Adipocyte (in vitro differentiated cells): ENCODE measurements at regions not wholly inside any gene's neighbourhood (a gene's known extent, or its start where the extent isn't known, plus 50 kb on each side); places are given as distances from the start of the nearest gene placed in this dataset.

Experiments
- DNase-seq: peaks from one replicate; pipeline ENCODE4 v3.0.0-alpha.2; 2015; ENCODE audit warnings: low read depth
- H3K27me3 ChIP-seq: replicated peaks from 2 replicates; pipeline ENCODE4 v1.7.0; 2013; ENCODE audit warnings: mild to moderate bottlenecking, low read length, moderate library complexity; ENCODE audit not compliant: control insufficient read depth, insufficient read depth
- H3K36me3 ChIP-seq: 2 replicates; pipeline ENCODE4 v1.7.0; 2013; ENCODE audit warnings: low read length, mild to moderate bottlenecking, moderate library complexity; ENCODE audit not compliant: control insufficient read depth, insufficient read depth, severe bottlenecking
- H3K4me1 ChIP-seq: 2 replicates; pipeline ENCODE4 v1.7.0; 2013; ENCODE audit warnings: mild to moderate bottlenecking, low read length, moderate library complexity; ENCODE audit not compliant: control insufficient read depth, insufficient read depth
- H3K4me3 ChIP-seq: 2 replicates; pipeline ENCODE4 v1.7.0; 2013; ENCODE audit warnings: mild to moderate bottlenecking, low read length, moderate library complexity
- H3K9ac ChIP-seq: 2 replicates; pipeline ENCODE4 v1.7.0; 2013; ENCODE audit warnings: mild to moderate bottlenecking, low read length, moderate library complexity
- H3K9me3 ChIP-seq: 2 replicates; pipeline ENCODE4 v1.7.0; 2013; ENCODE audit warnings: mild to moderate bottlenecking, low read length, moderate library complexity; ENCODE audit not compliant: control insufficient read depth

DNA sequence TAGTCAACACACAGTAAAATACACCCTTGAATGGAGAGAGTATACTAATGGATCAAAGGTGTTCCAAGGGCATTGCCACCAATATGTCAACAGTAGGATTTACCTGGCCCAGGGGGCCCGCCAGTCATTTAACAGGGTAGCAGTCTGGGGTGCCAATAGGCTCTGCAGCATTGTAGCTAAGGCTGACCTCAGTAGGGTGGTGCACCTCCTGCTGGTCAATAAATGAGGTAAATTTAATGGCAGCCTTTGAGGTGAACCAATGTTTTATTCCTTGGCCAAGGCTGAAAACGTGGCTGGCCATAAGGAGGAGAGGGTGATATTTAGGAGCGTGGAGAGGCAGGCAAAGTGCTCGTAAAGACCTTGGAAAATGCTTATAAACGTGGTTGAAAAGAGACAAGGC lies 147.2 kb downstream of the RPS12 start:
- Histone ChIP-seq H3K4me1 (peaks cover 11% of the 10 kb centered on the region), H3K27me3 (peaks cover 14% of the 10 kb centered on the region), H3K4me3 (no peak overlapping the region), H3K36me3 (no peaks in the 10 kb centered on the region), H3K9ac (no peak overlapping the region), H3K9me3 (no peaks in the 10 kb centered on the region)
- no peak for DNase-seq

DNA sequence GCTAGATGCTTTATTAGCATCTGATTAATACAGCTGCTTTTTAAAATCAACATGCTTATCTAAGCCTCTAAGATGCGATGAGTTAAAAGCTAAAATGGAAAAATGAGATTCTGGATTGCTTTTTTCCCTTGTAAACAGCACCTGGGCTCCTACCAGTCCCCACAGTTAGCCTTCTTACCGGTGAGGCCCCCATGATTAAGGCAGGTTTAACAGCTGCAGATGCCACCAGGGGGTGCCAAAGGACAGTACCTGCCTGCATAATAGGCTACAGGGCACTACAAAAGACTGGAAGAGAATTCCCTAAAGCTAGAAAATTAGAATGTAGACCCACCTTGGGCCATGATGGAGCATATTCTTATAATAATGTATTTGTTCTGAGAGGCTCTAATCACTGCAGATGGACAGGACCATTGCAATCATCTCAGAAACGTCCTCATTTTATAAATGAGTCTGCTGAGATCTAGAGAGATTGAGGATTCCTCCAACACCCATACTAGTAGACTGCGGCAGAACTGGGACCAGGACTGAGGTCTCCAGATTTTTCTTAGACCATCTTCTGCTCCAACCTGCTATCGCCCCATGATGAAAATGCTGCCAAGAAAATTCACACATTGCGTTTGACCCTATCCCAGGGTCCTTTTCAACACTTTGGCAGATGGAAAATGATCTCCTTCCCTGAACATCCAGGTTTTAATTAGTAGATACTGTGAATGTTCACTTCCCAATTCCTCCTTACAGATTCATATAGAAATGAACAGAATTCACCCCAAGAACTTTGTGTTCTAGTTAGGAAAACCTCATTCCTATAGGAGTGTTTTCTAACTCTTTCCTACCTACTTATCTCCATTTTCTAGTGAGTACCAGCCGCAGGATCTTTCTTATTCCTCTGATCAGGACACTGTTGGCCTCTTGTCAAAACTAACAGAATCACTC lies 148.8 kb downstream of the RPS12 start:
- peaks cover 11% of the 10 kb centered on the region for H3K4me1 ChIP-seq
- peaks cover 8% of the 10 kb centered on the region for H3K27me3 ChIP-seq
- no peaks in the 10 kb centered on the region for H3K9me3 ChIP-seq
- peak; percentile 75 for DNase-seq
- no peak overlapping the region for H3K4me3 ChIP-seq
- no peaks in the 10 kb centered on the region for H3K36me3 ChIP-seq
- H3K9ac ChIP-seq: no peak overlapping the region

DNA sequence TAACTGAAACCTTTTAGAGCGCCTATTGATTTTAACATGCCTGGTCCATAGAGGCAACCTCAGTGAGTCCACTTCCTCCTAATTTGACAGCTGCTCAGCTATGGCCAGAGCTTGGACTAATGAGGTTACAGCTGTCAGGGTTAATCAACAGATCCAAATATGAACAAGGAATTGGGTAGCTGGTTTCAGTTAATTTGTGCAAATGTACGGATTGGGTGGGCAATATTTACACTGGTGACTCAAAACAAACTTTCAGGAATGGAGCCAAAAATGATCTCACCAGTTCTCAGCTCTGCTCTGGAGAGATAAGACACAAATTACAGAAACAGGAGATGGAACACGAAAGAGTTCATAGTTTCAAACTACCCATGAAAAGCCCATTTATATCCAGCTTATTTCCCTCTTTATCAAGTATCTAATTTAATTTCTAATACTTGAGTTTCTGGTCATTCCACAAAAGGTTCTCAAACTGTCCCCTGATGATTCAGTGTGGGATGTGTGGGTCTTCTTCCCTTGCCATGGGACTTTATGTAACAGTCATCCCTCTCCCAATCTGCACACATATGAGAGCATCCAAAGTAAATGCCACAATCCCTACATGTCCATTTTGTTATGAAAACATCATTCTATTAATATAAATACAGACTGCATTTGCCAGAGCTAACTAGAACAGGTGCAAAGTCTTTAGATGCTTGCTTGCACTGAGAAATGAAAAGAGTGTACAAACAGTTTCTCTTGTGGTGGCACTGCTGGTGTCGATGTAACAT lies 149.9 kb downstream of the RPS12 start:
- Histone ChIP-seq H3K4me1 (peaks cover 11% of the 10 kb centered on the region), H3K9me3 (no peaks in the 10 kb centered on the region), H3K36me3 (no peaks in the 10 kb centered on the region), H3K4me3 (no peak overlapping the region), H3K27me3 (peaks cover 8% of the 10 kb centered on the region), H3K9ac (no peak overlapping the region)
- peak; percentile 54 for DNase-seq

DNA sequence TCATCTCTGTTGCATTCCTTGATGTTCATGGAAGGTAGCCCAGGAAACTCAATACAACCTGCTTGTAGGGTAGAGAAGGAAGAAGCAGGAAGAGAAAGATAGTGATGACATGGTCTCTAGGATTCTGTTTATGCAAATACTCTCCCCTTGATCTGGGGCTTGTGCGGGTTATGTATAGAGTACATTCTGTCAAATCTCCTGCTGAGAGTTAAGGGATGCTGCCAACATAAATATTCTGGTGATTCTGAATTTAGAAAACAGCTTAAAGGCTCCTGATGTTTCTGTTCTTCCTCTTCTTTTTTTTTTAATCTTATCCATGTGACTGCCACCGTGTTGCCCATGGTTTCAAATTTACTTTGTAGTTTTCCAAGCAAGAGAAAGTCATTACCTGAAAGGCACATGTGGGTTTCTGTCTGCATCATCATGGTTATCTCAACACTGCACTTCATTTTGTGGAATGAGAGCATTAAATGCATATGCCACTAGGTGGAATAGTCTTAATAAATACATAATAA lies 150.6 kb downstream of the RPS12 start:
- H3K9me3 ChIP-seq: no peaks in the 10 kb centered on the region
- H3K4me1 ChIP-seq: peaks cover 11% of the 10 kb centered on the region
- DNase-seq: peak; percentile 17
- H3K36me3 ChIP-seq: no peaks in the 10 kb centered on the region
- no peak overlapping the region for H3K4me3 ChIP-seq
- H3K27me3 ChIP-seq: peaks cover 7% of the 10 kb centered on the region
- H3K9ac ChIP-seq: no peak overlapping the region

DNA sequence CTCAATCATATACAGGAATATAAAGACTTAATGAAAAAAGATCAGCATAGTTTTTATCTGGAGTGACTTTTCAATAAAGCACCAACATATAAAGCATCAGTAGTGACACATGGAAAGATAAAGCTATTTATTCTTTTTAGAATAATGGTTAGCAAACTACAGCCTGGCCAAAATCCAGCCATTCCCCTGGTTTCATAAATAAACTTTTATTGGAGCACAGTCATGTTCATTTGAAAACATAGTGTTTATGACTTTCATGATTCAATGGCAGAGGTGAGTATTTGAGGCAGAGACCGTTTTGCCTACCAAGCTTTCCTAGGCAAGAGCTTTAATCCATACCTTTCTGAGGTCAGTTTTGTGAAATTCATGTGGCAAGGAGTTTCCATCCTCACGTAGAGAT lies 153.5 kb downstream of the RPS12 start:
- Histone ChIP-seq H3K4me1 (no peaks in the 10 kb centered on the region), H3K9ac (no peak overlapping the region), H3K27me3 (peaks cover 8% of the 10 kb centered on the region), H3K36me3 (no peaks in the 10 kb centered on the region), H3K9me3 (no peaks in the 10 kb centered on the region), H3K4me3 (no peak overlapping the region)
- no peak for DNase-seq

DNA sequence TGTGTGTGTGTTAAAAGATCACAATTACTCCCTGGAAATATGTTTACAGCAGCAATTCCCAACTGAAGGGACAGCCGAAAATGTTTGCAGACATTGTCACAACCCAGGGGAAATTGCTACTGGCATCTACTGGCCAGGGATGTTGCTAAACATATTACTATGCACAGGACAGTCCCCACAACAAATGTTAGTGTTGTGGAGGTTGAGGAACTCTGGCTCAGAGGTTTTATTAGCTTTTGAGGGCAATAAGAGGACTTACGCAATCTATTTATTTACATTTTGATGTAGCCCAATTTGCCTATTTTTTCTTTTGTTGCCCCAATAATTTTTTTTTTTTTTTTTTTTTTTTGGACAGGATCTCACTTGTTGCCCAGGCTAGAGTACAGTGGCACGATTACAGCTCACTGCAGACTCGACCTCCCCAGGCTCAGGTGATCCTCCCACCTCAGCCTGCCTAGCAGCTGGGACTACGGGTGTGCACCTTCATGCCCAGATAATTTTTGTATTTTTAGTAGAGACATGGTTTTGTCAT lies 154.1 kb downstream of the RPS12 start:
- H3K27me3 ChIP-seq: peaks cover 8% of the 10 kb centered on the region
- H3K36me3 ChIP-seq: no peaks in the 10 kb centered on the region
- H3K9ac ChIP-seq: no peak overlapping the region
- H3K9me3 ChIP-seq: no peaks in the 10 kb centered on the region
- no peak overlapping the region for H3K4me3 ChIP-seq
- no peak for DNase-seq
- H3K4me1 ChIP-seq: no peaks in the 10 kb centered on the region

DNA sequence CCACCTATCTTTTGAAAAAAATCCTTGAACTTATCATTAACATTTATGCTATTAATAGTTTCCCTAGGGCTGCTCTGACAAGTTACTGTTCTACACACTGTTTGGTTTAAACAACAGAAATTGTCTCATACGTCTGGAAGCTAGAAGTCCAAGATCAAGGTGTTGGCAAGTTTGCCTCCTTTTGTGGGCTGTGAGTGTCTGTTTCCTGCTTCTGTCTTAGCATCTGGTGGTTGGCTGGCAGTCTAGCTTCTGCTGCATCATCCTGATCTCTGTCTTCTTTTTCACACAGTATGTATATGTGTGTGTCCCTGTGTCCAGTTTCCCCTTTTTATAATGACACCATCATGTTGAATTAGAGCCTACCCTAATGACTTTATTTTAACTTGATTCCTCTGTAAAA lies 154.8 kb downstream of the RPS12 start:
- H3K9ac ChIP-seq: no peak overlapping the region
- H3K36me3 ChIP-seq: no peaks in the 10 kb centered on the region
- H3K4me1 ChIP-seq: no peaks in the 10 kb centered on the region
- peaks cover 8% of the 10 kb centered on the region for H3K27me3 ChIP-seq
- H3K4me3 ChIP-seq: no peak overlapping the region
- no peaks in the 10 kb centered on the region for H3K9me3 ChIP-seq
- DNase-seq: no peak

DNA sequence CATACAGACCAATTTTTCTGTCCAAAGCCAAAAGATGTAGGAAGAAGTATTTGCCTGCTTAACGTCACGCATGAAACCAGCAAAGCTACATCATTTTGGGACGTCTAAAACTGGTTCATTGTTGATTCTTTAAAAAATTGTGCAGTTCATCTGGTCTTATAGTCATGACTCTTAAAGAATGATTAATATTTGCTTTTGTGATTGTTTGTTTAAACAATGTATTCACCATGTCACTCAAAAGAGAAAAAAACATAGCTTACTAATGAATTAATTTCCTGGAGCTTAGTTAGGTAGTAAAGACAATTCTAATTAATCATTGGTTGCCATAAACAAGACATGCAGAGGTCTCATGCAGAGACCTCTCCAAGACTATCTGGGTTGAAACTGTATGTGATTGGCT lies 157.3 kb downstream of the RPS12 start:
- DNase-seq: no peak
- no peaks in the 10 kb centered on the region for H3K9me3 ChIP-seq
- H3K4me3 ChIP-seq: no peak overlapping the region
- H3K27me3 ChIP-seq: peaks cover 7% of the 10 kb centered on the region
- no peak overlapping the region for H3K9ac ChIP-seq
- H3K4me1 ChIP-seq: no peaks in the 10 kb centered on the region
- H3K36me3 ChIP-seq: no peaks in the 10 kb centered on the region

DNA sequence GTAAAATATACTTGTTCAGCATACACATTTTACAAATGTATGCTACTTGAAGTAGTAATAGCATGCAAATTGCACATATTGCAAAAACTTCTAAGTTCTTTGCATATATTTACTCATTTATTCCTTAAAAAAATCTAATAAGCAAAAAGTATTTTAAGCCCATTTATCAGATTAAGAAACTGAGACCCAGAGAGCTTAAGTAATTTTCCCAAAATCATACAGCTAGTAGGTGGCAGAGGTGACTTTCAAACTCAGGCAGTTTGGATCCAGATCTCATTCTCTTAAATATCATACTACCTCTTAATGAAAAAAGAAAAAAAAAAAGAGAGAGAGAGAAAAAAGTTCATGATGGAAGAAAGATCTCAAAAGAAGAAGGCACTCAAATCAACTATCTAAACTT lies 157.9 kb downstream of the RPS12 start:
- DNase-seq: no peak
- Histone ChIP-seq H3K4me1 (no peaks in the 10 kb centered on the region), H3K4me3 (no peak overlapping the region), H3K9me3 (no peaks in the 10 kb centered on the region), H3K9ac (no peak overlapping the region), H3K36me3 (no peaks in the 10 kb centered on the region), H3K27me3 (peaks cover 7% of the 10 kb centered on the region)

DNA sequence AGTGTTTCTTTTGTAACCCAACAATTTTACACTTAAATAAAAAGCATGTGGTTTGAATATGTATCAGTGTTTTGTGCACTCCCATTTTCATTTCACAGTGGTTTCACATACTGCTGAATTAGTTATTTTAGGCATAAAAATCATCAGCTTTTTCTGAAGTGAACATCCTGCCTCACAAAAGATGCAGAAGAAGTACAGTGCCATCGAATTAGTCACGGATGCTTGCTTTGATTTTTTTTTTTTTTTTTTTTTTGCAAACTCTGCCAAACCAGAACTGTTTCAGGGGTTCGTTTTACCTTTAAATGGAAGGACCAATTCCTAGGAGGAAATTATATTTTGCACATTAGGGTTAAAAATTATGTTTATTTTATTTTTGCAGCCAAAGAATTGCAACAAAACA lies 158.6 kb downstream of the RPS12 start:
- no peak overlapping the region for H3K9ac ChIP-seq
- H3K9me3 ChIP-seq: no peaks in the 10 kb centered on the region
- H3K4me1 ChIP-seq: no peaks in the 10 kb centered on the region
- H3K4me3 ChIP-seq: no peak overlapping the region
- H3K27me3 ChIP-seq: peaks cover 7% of the 10 kb centered on the region
- no peak for DNase-seq
- H3K36me3 ChIP-seq: no peaks in the 10 kb centered on the region

DNA sequence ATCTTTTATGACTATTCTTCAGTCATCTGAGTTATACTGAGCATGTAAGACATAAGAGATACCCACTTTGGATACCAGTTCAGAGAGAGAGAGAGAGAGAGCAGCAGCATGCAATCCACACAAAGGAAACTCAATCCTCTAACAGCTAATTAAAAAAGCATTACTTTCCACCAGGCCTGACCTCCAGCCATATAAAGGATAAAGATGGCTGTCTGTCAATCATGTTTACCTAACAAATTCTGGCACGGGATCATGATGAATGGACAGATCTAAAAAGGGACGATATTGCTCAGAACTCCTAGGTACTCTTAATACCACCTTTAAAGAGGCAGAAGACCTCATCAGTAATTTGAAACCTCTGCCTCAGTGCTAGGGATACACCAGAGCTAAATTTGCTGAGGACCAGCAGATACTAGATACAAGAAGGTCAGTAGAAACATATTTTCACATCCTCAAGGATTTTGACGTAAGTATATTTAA lies 159.2 kb downstream of the RPS12 start:
- H3K36me3 ChIP-seq: no peaks in the 10 kb centered on the region
- no peaks in the 10 kb centered on the region for H3K4me1 ChIP-seq
- no peak for DNase-seq
- H3K27me3 ChIP-seq: peaks cover 8% of the 10 kb centered on the region
- H3K4me3 ChIP-seq: no peak overlapping the region
- no peak overlapping the region for H3K9ac ChIP-seq
- no peaks in the 10 kb centered on the region for H3K9me3 ChIP-seq
